GM18517 (cell line): ENCODE measurements at regions not wholly inside any gene's neighbourhood (a gene's known extent, or its start where the extent isn't known, plus 50 kb on each side); places are given as distances from the start of the nearest gene placed in this dataset.

ENCODE experiments used
- ATAC-seq: cut with Tn5 transposase; IDR thresholded peaks from one replicate; pipeline ENCODE4 v1.9.1; 2021; ENCODE audit warnings: mild to moderate bottlenecking, moderate library complexity; ENCODE audit not compliant: unreplicated experiment

DNA sequence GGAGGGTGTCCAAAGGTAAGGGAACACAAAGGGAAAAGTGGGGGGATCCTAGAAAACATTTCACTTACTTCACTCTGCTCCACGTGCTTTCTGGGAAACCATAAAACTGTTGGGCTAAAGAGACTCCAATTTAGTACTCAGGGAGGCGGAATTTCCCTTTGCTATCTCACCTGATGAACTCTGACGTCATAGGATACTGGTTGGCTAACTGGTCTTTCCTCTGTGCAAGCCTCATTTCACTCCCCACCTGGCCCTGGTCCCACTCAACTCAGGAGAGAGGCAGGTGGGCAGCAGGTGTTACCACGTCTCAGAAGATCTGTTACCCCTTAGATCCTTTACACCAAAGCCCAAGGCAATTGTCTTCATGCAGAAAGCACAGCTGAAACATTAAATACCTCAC lies 51.8 kb upstream of the PMAIP1 start:
- ATAC-seq = peak; percentile 20

DNA sequence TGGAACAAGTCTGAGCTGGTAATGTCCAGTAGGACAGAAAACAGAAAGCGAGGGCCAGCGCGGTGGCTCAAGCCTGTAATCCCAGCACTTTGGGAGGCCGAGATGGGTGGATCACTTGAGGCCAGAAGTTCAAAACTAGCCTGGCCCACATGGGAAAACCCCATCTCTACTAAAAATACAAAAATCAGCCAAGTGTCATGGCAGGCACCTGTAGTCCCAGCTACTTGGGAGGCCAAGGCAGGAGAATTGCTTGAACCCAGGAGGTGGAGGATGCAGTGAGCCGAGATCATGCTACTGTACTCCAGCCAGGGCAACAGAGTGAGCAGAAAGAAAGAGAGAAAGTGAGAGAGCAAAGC lies 52.3 kb upstream of the PMAIP1 start:
- peak; percentile 24 for ATAC-seq

DNA sequence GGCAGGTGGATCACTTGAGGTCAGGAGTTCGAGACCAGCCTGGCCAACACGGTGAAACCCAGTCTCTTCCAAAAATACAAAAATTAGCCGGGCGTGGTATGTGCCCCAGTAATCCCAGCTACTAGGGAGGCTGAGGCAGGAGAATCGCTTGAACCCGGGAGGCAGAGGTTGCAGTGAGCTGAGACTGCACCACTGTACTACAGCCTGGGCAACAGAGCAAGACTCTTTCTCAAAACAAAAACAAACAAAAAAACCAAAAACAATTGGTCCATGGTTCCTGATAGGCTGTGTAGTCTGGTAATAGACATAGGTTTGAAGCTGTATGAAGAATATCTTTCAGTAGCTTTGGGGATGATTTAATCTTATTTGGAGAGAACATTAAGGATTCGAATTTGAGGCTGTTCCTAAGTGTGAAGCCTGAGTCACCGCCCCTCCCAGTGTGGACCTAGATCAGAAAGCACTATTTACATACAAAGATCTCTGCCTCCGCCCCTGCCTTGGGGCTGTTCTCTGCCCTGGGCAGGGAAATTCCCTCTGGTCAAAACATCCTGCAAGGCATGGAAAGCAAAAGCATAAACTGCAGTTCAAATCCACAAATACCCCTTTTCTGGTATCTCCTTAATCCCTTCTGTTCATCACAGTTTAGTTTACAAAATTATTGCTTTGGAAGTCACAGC lies 52.8 kb upstream of the PMAIP1 start:
- ATAC-seq = peak; percentile 96

- ATAC-seq = no peak
These were observed 56.8 kb upstream of the PMAIP1 start for GRCh38 chr18:59842947-59843346.

- no peak for ATAC-seq
These were observed 59.7 kb upstream of the PMAIP1 start for GRCh38 chr18:59839931-59840685.

DNA sequence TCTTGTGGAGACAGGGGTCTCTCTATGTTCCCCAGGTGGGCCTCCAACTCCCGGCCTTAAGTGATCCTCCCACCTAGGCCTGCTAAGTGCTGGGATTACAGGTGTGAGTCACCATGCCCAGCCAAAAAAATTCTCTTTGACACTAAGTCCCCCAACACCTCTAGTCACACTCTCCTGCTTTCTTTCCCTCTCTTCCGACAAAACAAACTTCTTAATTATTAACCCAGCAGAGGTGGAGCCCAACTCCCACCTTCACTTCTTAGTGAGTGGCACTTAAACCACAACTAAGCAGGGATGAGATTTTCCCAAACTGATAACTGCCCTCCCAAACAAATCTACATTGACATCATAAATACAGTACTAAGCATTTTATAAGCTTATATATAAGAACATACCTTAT lies 60.5 kb upstream of the PMAIP1 start:
- no peak for ATAC-seq

- peak; percentile 61 for ATAC-seq
These were observed 62.2 kb upstream of the PMAIP1 start for GRCh38 chr18:59837586-59837985.

- no peak for ATAC-seq
These were observed 64.0 kb upstream of the PMAIP1 start for GRCh38 chr18:59835605-59836379.

DNA sequence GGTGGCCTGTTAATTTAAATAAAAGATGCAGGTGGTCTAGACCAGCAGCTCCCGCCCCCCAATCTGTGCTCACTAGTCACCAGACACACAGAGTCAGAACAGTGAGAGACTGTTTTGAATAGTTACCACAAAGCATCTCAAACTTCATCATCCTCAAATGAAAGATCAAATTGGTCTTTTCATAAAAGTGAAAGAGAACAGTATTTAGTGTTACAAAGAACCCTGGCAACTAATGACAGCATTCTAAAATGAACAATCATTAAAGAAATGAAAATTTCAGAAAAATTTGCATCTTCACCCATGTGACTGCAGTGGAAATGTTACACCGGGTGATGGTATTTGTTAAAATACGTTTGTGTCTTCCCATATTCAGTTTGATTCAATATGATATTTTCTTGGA lies 65.5 kb upstream of the PMAIP1 start:
- ATAC-seq = no peak

DNA sequence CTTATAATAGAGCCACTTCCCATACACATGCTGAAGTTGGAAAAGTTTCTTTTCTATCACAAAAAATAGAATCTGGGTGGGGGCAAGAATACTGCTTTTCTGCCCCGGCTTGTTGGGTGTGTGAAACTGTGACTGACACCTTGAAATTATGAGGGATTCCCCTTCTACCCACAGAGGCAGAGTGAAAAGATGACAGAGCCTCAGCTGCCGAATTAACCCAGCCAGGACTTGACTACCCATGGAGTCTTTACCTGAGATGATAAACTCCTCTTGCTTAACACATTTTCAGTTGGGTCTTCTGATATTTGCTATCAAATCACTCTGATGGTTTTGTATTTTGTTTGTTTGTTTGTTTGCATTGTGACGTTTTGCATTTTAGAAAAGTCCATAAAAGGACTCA lies 66.0 kb upstream of the PMAIP1 start:
- ATAC-seq = peak; percentile 81

DNA sequence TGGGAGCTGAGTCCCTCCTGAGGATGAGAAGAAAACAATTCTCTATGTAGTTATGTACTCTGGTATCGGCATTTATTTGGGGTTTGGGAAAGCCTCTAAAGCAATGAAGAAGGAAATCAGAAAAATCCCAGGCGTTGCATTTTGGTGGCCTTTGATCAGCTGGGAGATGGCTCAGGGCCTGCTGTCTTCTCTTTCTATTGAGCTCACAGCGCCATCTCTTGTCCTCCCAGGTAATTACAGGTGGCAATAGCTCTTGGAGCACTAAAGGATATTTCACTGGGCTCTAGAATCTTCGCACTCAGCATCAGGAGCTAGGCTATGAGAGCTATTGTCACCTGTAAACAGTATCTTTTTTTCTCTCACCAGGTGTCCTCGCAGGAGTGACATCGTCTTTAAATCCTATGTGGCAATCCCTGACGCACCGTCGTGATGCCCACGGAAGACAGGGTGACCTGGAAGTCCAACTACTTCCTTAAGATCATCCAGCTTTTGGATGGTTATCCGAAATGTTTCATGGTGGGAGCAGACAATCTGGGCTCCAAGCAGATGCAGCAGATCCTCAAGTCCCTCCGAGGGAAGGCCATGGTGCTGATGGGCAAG lies 76.1 kb upstream of the PMAIP1 start:
- no peak for ATAC-seq

GRCh38 chr18:59822612-59823550 lies 76.9 kb upstream of the PMAIP1 start:
- ATAC-seq = no peak

DNA sequence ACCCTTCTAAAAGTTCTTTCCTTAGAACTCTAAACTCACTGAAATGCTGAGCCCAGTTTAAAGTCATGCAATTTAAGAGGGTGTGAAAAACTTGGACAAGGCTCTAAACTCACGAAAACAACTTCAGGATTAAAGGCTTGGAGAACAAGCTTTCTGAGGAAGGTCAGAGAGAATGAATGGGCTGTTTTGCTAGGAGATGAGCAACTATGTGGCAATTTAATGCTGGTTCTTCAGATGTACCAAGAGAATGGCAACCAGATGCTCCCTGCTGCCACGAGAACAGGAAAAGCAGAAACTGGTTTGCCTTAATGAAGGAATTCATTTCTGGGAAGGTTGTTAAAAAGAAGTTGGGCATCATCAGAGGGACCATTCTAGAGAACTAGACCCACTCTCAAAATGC lies 77.8 kb upstream of the PMAIP1 start:
- no peak for ATAC-seq

DNA sequence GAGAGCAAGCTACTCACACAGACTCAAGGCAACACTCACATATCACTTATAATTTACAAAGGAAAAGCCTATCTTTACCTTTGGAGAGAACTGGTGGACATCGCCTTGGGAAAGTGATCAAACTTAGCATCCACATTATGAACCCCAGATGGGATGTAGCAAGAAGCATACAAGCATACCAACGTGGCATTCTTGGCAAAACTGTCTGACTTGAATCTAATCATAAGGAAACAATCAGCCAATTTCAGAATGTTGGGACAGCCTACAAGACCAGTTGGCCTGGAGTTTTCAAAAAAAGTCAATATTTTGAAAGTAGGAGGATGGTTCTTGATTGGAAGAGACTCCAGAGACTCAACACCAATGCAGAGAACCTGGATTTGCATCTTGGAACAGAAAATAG lies 79.1 kb upstream of the PMAIP1 start:
- ATAC-seq = no peak

DNA sequence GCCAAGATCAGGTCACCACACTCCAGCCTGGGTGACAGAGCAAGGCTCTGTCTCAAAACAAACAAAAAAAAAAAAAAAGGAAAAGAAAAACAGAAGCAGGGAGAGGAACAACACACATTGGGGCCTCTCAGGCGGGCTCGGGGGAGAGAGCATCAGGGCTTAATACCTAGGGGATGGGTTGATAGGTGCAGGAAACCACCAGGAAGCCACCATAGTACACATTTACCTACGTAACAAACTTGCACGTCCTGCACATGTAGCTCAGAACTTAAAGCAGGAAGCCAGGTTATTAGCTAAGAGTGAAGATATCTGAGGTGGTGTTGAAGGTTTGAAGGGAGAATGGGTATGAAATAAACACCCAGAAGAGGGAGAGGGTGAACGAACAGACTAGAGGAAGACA lies 81.0 kb upstream of the PMAIP1 start:
- ATAC-seq = no peak

GRCh38 chr18:59814891-59815290 lies 84.9 kb upstream of the PMAIP1 start:
- no peak for ATAC-seq

GRCh38 chr18:59813942-59814341 lies 85.9 kb upstream of the PMAIP1 start:
- no peak for ATAC-seq

DNA sequence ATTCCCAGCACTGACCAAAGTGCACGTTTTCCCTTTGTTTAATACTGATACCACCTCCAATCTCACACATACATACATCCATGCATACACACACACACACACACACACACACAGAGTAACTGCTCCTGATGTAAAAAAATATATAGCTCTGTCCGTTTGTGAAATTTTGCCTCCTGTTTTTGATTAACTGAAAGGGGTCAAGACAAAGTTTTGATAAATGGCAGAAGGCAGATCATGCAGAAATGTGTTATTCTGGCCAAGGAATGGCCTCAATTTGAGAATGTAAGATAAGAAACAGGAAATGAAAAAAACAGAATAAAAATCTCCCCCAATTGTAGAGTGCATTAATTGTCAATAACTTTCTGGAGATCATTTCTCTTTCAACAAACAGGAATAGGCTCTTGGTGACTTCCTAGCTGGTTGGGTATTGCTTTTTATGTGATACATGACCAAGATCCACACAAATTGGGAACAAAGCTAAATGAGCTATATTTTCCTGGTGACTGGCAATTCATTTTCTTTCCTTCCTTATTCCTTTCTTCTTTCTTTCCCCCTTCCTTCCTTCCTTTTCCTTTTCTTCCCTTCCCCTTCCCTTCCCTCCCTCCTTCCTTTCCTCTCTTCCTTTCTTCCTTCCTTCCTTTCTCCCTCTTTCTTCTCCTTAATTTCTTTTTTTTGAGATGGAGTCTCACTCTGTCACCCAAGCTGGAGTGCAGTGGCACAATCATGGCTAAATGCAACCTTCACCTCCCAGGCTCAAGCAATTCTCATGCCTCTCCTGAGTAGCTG lies 88.9 kb upstream of the PMAIP1 start:
- no peak for ATAC-seq

DNA sequence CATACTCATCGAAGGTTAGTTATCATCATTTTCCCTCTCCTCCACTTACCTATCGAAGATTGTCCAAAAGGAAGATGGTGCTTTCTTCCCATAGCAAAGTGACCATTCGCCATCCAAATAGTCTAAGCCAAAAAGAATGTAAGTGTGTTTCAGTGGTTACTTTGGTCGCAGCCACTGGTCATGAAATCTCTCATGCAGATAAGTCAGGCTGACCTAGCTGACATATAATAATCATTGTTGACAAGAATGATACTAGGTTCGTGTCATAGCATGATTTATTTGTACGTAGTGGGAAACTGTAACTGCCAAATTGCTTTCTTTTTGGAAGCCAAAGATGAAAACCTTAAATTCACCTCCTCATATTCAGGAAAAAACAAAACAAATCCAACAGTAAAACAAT lies 89.6 kb upstream of the PMAIP1 start:
- no peak for ATAC-seq

DNA sequence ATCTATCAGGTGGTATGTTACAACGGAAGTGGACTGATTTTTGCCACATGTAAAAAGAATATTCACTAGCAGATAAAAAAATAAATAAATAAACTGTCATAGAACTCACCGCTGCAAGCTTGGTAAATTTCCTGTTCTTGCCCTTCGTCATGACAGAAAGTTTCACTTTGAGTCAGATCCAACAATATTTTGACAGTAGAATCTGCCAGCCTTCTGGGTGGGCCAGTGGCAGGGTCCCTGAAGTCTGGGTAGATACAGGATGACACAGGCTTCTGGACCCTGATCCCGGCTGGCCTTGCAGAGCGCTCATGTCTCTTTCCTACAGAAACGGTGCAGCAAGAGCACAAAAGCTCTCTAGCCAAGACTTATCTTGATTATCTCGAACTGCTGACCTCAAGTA lies 97.8 kb upstream of the PMAIP1 start:
- peak; percentile 90 for ATAC-seq
